ENCODE measurements at regions not wholly inside any gene's neighbourhood (a gene's known extent, or its start where the extent isn't known, plus 50 kb on each side); places are given as distances from the start of the nearest gene placed in this dataset.

DNA sequence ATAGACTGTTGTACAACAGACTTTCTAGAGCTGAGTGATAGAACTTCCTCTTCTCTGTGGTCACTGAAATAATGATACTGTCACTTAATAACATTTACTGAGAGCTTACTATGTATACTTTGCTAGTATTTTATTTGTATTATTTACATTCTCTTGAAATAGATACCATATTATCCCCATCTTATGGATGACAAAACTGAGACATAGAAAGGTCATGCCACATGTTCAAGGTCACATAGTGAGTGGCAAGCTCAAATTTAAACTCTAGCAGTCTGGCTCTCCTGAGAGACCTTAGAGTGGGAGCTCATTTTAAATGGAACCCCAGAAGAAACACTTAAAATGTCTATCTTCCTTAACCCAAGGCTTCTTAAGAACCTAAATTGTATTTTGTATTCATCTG, 266.6 kb upstream of the CAMK1G start (continued):
- TF ChIP-seq, protein P1, sequence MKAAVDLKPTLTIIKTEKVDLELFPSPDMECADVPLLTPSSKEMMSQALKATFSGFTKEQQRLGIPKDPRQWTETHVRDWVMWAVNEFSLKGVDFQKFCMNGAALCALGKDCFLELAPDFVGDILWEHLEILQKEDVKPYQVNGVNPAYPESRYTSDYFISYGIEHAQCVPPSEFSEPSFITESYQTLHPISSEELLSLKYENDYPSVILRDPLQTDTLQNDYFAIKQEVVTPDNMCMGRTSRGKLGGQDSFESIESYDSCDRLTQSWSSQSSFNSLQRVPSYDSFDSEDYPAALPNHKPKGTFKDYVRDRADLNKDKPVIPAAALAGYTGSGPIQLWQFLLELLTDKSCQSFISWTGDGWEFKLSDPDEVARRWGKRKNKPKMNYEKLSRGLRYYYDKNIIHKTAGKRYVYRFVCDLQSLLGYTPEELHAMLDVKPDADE (IDR thresholded peaks at IDR 0.05) = no peak
- TF ChIP-seq, protein P2, sequence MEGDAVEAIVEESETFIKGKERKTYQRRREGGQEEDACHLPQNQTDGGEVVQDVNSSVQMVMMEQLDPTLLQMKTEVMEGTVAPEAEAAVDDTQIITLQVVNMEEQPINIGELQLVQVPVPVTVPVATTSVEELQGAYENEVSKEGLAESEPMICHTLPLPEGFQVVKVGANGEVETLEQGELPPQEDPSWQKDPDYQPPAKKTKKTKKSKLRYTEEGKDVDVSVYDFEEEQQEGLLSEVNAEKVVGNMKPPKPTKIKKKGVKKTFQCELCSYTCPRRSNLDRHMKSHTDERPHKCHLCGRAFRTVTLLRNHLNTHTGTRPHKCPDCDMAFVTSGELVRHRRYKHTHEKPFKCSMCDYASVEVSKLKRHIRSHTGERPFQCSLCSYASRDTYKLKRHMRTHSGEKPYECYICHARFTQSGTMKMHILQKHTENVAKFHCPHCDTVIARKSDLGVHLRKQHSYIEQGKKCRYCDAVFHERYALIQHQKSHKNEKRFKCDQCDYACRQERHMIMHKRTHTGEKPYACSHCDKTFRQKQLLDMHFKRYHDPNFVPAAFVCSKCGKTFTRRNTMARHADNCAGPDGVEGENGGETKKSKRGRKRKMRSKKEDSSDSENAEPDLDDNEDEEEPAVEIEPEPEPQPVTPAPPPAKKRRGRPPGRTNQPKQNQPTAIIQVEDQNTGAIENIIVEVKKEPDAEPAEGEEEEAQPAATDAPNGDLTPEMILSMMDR (conservative IDR thresholded peaks at IDR 0.05; ENCODE audit: low read depth in 2 of 2) = no peak
- TF ChIP-seq EZH2 (IDR thresholded peaks at IDR 0.05; ENCODE audit: low read depth, unreplicated experiment) = no peak
- no peak for TF ChIP-seq POLR2AphosphoS5 (IDR thresholded peaks at IDR 0.05; ENCODE audit: low read depth)
- TF ChIP-seq ZNF114 (CRISPR knock-in tag; IDR thresholded peaks at IDR 0.05) = no peak

DNA sequence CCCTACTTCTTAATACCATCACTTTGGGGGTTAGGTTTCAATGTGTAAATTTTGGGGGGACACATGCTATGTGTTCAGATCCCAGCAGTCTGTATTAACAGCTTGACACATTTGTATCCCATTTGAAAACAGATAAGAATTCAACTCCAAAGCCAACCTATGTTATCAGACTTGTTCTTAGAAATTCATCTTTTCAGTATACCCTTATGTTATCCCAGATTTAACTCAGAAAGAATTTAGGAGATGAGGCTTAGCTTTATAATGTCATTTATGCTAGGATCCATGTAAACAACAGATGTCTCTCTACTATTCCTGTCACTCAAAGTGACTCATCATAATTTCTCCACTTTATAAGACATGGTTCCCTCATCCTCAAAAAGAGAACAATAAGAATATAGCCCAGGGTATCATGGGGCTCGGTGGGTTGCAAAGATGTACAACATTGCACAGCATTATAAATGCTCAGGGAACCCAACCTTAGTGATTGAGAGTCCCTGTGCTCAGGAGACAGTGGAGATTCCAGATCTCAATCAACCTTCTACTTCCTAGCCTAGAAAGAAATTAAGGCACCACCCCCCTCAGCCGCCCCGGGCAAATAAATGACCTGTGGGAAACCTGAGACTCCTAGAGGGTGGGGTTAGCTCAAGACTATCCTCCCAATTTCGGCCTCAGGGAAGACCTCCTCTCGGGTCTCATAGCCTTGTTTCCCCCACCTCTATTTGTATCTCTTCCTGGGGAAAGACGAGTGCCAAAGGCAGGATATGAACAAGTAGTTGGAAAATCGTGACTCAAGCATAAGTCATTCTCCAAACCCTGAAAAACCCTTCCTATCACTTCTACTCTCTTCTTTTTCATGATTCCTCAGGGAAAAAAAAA, 265.1 kb upstream of the CAMK1G start:
- peaks cover 8% of the 10 kb centered on the region for H3K4me1 Mint-ChIP-seq
- Histone ChIP-seq H3K27ac (ENCODE audit: low read depth) (no peak overlapping the region), H3K4me1 (ENCODE audit: insufficient read depth) (no peaks in the 10 kb centered on the region; the same call in 1 of the 2 replicates), H3F3A (replicated peaks; ENCODE audit: low read depth) (no peaks in the 10 kb centered on the region), H3K4me2 (no peak overlapping the region), H3K79me2 (replicated peaks; ENCODE audit: insufficient read depth) (no peaks in the 10 kb centered on the region), H2AFZ (no peak overlapping the region), H3K27me3 (ENCODE audit: insufficient read depth) (no peaks in the 10 kb centered on the region), H3K36me3 (ENCODE audit: insufficient read depth) (no peaks in the 10 kb centered on the region), H3K4me3 (no peak overlapping the region), H3K9me2 (ENCODE audit: insufficient read depth) (peaks cover 17% of the 10 kb centered on the region; the same call in 1 of the 2 replicates), H4K20me1 (replicated peaks; ENCODE audit: insufficient read depth) (no peaks in the 10 kb centered on the region)
- DNase-seq (ENCODE audit: low spot score) (no peak), ATAC-seq (no peak)
- H3K9me3 Mint-ChIP-seq = peaks cover 3% of the 10 kb centered on the region
- no peak overlapping the region for H3K4me3 Mint-ChIP-seq
- no peaks in the 10 kb centered on the region for H3K36me3 Mint-ChIP-seq (ENCODE audit: low read depth)
- no peak overlapping the region for H3K27ac Mint-ChIP-seq
- peaks cover 1% of the 10 kb centered on the region for H3K27me3 Mint-ChIP-seq (ENCODE audit: insufficient read depth, low read depth, poor library complexity)
- no peak for TF ChIP-seq NANOG (IDR thresholded peaks at IDR 0.05; ENCODE audit: borderline replicate concordance)
- no peak for TF ChIP-seq POLR2AphosphoS5 (IDR thresholded peaks at IDR 0.05; ENCODE audit: low read depth)
- TF ChIP-seq, protein P2 (conservative IDR thresholded peaks at IDR 0.05; ENCODE audit: low read depth in 2 of 2) = no peak
- no peak for TF ChIP-seq JUNB (IDR thresholded peaks at IDR 0.05; ENCODE audit: unreplicated experiment)
- TF ChIP-seq ZNF114 (CRISPR knock-in tag; IDR thresholded peaks at IDR 0.05) = no peak
- TF ChIP-seq, protein P3, sequence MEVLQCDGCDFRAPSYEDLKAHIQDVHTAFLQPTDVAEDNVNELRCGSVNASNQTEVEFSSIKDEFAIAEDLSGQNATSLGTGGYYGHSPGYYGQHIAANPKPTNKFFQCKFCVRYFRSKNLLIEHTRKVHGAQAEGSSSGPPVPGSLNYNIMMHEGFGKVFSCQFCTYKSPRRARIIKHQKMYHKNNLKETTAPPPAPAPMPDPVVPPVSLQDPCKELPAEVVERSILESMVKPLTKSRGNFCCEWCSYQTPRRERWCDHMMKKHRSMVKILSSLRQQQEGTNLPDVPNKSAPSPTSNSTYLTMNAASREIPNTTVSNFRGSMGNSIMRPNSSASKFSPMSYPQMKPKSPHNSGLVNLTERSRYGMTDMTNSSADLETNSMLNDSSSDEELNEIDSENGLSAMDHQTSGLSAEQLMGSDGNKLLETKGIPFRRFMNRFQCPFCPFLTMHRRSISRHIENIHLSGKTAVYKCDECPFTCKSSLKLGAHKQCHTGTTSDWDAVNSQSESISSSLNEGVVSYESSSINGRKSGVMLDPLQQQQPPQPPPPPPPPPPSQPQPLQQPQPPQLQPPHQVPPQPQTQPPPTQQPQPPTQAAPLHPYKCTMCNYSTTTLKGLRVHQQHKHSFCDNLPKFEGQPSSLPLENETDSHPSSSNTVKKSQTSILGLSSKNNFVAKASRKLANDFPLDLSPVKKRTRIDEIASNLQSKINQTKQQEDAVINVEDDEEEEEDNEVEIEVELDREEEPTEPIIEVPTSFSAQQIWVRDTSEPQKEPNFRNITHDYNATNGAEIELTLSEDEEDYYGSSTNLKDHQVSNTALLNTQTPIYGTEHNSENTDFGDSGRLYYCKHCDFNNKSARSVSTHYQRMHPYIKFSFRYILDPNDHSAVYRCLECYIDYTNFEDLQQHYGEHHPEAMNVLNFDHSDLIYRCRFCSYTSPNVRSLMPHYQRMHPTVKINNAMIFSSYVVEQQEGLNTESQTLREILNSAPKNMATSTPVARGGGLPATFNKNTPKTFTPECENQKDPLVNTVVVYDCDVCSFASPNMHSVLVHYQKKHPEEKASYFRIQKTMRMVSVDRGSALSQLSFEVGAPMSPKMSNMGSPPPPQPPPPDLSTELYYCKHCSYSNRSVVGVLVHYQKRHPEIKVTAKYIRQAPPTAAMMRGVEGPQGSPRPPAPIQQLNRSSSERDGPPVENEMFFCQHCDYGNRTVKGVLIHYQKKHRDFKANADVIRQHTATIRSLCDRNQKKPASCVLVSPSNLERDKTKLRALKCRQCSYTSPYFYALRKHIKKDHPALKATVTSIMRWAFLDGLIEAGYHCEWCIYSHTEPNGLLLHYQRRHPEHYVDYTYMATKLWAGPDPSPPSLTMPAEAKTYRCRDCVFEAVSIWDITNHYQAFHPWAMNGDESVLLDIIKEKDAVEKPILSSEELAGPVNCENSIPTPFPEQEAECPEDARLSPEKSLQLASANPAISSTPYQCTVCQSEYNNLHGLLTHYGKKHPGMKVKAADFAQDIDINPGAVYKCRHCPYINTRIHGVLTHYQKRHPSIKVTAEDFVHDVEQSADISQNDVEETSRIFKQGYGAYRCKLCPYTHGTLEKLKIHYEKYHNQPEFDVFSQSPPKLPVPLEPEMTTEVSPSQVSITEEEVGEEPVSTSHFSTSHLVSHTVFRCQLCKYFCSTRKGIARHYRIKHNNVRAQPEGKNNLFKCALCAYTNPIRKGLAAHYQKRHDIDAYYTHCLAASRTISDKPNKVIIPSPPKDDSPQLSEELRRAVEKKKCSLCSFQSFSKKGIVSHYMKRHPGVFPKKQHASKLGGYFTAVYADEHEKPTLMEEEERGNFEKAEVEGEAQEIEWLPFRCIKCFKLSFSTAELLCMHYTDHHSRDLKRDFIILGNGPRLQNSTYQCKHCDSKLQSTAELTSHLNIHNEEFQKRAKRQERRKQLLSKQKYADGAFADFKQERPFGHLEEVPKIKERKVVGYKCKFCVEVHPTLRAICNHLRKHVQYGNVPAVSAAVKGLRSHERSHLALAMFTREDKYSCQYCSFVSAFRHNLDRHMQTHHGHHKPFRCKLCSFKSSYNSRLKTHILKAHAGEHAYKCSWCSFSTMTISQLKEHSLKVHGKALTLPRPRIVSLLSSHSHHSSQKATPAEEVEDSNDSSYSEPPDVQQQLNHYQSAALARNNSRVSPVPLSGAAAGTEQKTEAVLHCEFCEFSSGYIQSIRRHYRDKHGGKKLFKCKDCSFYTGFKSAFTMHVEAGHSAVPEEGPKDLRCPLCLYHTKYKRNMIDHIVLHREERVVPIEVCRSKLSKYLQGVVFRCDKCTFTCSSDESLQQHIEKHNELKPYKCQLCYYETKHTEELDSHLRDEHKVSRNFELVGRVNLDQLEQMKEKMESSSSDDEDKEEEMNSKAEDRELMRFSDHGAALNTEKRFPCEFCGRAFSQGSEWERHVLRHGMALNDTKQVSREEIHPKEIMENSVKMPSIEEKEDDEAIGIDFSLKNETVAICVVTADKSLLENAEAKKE (CRISPR knock-in tag; IDR thresholded peaks at IDR 0.05) = no peak

All from GM23338 (cell line).